SK-N-MC (cell line): ENCODE measurements at regions not wholly inside any gene's neighbourhood (a gene's known extent, or its start where the extent isn't known, plus 50 kb on each side); places are given as distances from the start of the nearest gene placed in this dataset.

Experiments used
- EZH2 ChIP-seq: fragments of 200-600 bp; sonication (generic); IDR thresholded peaks from one replicate; pipeline ENCODE4 v1.6.1; 2017; ENCODE audit warnings: antibody characterized with exemption
- POLR2AphosphoS5 ChIP-seq: IDR thresholded peaks from 2 replicates; pipeline ENCODE4 v1.6.1; 2012; ENCODE audit warnings: mild to moderate bottlenecking, low read depth, low read length, borderline replicate concordance

DNA sequence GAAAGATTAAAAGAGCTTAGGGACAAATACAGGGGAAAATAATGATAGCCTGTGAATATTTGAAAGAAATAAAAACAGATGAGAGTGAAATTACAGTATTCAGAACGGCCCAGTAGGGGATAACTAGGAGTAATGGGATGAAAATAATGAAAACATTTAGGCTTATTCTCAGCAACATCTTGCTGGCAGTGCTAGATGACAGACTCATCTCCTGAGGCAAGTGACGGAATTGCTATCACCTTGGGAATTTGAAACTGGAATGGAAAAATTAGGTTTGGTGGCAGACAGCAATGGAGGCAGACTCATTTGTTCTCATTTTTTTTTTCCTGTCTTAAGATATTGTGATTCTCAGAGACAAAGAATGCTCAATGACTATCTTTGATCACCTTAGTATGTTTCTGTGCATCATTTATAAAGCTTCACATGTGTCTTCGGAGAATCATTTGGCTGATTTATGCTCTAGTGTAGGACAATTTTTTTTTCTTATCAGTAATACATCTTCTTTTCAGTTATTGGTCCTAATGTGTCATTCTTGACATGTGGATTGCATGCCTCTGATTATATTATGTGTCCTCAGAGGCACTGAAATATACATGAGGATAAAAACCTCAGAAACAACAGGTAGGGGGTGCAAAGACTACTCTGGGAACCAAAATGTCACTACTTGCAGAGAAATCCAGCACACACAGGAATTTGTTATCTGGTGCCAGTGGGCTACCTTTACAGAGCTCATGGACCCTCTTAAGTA lies 711.7 kb downstream of the EDEM1 start:
- TF ChIP-seq EZH2 = no peak
- no peak for TF ChIP-seq POLR2AphosphoS5
